ENCODE measurements at regions not wholly inside any gene's neighbourhood (a gene's known extent, or its start where the extent isn't known, plus 50 kb on each side); places are given as distances from the start of the nearest gene placed in this dataset.

- no peak for DNase-seq (ENCODE audit: low spot score)
- in situ Hi-C loops (cut with MboI; ENCODE audit: low pct_unique_long_range_greater_than_20kb, low sequenced_read_pairs, unreplicated experiment) = no loop called here
- no peak for TF ChIP-seq CTCF (IDR thresholded peaks at IDR 0.05; ENCODE audit: extremely low read depth, insufficient read depth, missing control alignments)
These were observed 256.2 kb upstream of the SKOR2 start for GRCh38 chr18:47507651-47508050.

- in situ Hi-C loops (cut with MboI; ENCODE audit: low pct_unique_long_range_greater_than_20kb, low sequenced_read_pairs, unreplicated experiment) = no loop called here
- no peak for TF ChIP-seq CTCF (IDR thresholded peaks at IDR 0.05; ENCODE audit: extremely low read depth, insufficient read depth, missing control alignments)
- no peak for DNase-seq (ENCODE audit: low spot score)
These were observed 255.4 kb upstream of the SKOR2 start for GRCh38 chr18:47506897-47507296.

- no peak for TF ChIP-seq CTCF (IDR thresholded peaks at IDR 0.05; ENCODE audit: extremely low read depth, insufficient read depth, missing control alignments)
- DNase-seq (ENCODE audit: low spot score) = no peak
- in situ Hi-C loops (cut with MboI; ENCODE audit: low pct_unique_long_range_greater_than_20kb, low sequenced_read_pairs, unreplicated experiment) = no loop called here
These were observed 250.5 kb upstream of the SKOR2 start for GRCh38 chr18:47501946-47502345.

GRCh38 chr18:47500930-47501329 lies 249.5 kb upstream of the SKOR2 start:
- DNase-seq (ENCODE audit: low spot score) = no peak
- in situ Hi-C loops (cut with MboI; ENCODE audit: low pct_unique_long_range_greater_than_20kb, low sequenced_read_pairs, unreplicated experiment) = no loop called here
- no peak for TF ChIP-seq CTCF (IDR thresholded peaks at IDR 0.05; ENCODE audit: extremely low read depth, insufficient read depth, missing control alignments)

- no peak for DNase-seq (ENCODE audit: low spot score)
- in situ Hi-C loops (cut with MboI; ENCODE audit: low pct_unique_long_range_greater_than_20kb, low sequenced_read_pairs, unreplicated experiment) = no loop called here
- no peak for TF ChIP-seq CTCF (IDR thresholded peaks at IDR 0.05; ENCODE audit: extremely low read depth, insufficient read depth, missing control alignments)
These were observed 241.2 kb upstream of the SKOR2 start for GRCh38 chr18:47492691-47493090.

GRCh38 chr18:47490882-47491281 lies 239.4 kb upstream of the SKOR2 start:
- no peak for DNase-seq (ENCODE audit: low spot score)
- TF ChIP-seq CTCF (IDR thresholded peaks at IDR 0.05; ENCODE audit: extremely low read depth, insufficient read depth, missing control alignments) = no peak
- in situ Hi-C loops (cut with MboI; ENCODE audit: low pct_unique_long_range_greater_than_20kb, low sequenced_read_pairs, unreplicated experiment) = no loop called here

- DNase-seq (ENCODE audit: low spot score) = no peak
- TF ChIP-seq CTCF (IDR thresholded peaks at IDR 0.05; ENCODE audit: extremely low read depth, insufficient read depth, missing control alignments) = no peak
- in situ Hi-C loops (cut with MboI; ENCODE audit: low pct_unique_long_range_greater_than_20kb, low sequenced_read_pairs, unreplicated experiment) = no loop called here
These were observed 233.8 kb upstream of the SKOR2 start for GRCh38 chr18:47485221-47485797.
